DMS 273 (cell line): ENCODE measurements at regions not wholly inside any gene's neighbourhood (a gene's known extent, or its start where the extent isn't known, plus 50 kb on each side); places are given as distances from the start of the nearest gene placed in this dataset.
"Not testable (repeated sequence)": the region's sequence is repeated elsewhere in the genome, so short reads cannot be mapped to it uniquely, and the experiment has no call there.

Experiments used
- DNase-seq: peaks from one replicate; lab custom pipeline; 2025; ENCODE audit not compliant: unreplicated experiment; lab: John Stamatoyannopoulos, UW

DNA sequence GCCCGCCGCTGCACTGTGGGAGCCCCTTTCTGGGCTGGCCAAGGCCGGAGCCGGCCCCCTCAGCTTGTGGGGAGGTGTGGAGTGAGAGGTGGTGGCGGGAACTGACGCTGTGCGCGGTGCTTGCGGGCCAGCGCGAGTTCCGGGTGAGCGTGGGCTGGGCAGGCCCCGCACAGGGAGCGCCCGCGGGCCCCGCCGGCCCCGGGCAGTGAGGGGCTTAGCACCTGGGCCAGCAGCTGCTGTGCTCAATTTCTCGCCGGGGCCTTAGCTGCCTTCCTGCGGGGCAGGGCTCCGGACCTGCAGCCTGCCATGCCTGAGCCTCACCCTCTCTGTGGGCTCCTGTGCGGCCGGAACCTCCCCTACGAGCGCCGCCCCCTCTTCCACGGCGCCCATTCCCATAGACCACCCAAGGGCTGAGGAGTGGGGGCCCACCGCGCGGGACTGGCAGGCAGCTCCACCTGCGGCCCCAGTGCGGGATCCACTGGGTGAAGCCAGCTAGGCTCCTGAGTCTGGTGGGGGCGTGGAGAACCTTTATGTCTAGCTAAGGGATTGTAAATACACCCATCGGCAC lies 1062.6 kb downstream of the TDRD15 start:
- DNase-seq = not testable (repeated sequence)

DNA sequence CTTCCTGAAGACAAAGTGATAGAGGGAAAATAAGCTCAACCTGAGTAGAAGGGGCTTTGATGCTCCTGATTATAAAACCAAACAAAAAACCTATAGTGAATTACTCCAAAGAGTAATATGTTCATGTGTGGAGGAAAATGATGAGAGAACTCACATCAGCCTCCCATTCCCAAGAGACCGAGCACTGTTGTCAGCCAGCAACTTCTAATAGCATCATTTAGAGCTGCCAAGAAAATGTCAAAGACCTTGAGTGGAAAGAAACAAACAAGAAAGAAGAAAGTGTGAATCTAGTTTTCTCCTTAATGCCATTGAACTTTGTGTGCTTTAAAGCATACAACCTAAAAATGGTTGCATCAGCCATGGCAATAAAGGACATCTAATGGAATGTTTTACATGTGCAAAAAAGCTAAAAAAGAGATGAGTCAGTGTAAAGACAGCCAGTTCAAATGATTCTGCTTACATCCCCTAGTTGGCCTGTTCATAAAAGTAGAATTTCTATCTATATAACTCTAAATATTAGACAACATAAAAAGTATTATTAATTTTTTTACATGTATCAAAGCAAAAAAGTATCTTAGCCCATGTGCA lies 1066.2 kb downstream of the TDRD15 start:
- no peak for DNase-seq

DNA sequence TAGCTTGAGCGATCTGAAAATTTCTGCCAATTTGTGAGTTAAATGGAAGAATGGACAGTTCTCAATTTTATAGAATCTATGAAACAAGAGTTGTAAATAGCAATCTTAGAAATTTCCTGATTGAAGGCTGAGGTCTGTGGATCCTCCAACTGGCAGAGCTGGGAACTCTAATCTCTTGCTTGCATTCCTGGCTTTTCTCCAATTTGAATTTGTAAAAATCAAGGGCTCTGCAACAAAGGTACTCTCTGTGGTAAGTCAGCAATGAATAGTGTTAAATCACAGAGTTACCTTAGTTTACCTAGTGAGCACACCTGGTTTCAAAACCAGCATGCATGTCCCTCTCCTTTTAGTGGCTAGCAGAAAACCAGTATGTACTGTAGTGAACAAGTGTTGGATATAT lies 1070.5 kb downstream of the TDRD15 start:
- no peak for DNase-seq

DNA sequence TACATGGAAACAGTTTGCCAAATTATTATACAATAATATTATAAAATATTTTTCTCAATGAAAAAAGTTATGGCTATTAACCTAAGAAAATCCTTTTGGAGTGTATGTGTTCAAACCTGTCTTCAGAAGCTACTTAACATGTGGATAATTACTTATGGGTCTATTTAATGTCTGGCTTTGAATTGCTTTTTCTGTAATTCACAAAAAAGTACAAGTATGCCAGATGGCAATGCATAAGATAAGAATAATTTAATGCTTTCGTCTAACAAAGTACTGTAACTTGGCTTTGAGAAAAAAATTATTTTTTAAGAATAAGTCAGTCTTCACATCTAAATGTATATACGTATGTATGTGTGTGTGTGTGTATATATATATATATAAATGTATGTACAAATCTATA lies 1073.0 kb downstream of the TDRD15 start:
- peak; percentile 16 for DNase-seq

DNA sequence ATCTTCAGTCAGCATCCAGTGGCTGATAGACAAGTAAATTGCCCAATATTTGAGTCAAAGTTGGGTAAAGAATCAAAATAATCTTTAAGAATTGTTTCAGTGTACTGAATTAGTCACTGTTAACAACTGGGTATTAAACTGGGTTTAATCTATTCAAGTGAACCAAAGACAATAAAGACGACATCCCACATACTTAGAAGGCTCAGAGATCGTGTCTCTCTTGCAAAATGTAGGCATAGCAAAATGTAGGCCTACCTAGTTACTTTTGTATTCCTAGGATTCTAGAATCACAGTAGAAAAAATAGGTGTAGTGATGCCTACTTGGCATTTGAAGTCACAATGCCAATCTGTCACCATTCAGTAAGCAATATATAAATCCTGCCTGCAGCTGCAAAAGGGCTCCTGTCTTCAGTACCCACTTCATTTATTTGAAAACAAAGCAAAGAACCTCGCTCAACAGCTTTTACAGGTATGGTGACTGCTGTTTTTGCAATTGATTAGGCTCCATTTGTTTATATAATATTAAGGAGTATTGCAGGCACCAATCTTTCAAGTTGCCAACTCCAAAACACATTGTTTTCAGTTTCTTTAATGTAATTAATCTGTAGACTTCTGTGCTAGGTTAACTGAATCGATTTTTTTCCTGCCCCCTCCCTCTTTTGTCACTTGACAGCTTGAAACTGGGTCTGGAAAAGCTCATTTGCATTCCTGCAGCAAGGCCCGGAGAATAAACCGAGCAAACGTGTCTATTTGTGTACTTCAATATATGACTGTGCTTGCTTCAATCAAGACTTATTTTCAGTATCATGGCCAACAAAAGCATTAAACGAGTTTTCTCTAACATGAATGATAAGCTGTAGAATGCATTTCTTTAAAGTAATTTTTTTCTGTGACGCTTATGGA lies 1074.9 kb downstream of the TDRD15 start:
- DNase-seq = peak; percentile 40

DNA sequence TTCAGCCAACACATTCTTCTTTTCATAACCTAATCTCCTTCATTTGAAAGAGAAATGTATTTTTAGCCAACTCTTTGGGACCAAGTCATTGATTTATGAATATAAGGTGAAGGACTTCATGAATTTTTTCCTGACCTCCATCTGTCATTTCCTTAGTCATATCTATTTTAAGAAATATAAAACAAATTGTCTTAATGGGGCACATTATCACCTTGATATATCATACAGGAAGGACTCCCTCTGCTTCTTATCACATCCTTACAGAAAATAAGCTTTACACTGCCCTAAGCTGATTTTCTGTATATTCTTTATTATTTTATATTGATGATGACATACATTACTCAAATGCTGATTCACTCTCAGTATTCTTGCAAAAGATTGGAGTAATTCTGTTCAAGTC lies 1076.2 kb downstream of the TDRD15 start:
- DNase-seq = no peak

DNA sequence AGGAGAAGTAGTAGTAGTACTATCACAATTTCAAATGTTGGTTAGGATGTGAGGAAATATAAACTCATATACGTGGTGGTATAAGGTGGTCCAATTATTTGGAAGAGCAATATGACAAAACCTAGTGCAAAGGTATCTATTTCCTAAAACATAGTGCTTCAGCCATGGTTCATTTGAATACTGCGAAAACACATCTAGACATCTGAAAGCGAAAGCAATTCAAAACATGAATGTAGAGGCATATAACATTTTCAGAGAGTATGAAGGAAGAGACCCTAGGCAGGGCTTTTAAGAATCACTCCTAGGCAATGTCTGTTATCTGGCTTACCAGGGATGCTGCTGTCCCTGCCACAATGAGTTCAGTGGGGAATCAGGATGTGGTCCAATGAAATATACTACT lies 1085.8 kb downstream of the TDRD15 start:
- no peak for DNase-seq

DNA sequence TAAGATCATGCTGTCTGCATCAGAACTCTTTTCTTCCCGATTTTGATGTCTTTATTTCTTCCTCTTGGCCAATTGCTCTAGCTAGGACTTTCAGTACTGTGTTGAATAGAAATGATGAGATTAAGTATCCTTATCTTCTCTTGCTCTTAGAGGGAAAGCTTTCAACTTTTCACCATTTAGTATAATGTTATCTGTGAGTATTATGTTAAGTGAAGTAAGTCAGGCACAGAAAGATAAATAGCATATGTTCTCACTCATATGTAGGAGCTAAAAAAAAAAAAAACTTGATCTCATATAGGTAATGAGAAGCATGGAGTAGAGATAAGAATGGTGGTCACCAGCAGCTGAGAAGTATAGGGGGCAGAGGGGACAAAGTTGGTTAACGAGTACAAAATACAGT lies 1089.5 kb downstream of the TDRD15 start:
- no peak for DNase-seq

DNA sequence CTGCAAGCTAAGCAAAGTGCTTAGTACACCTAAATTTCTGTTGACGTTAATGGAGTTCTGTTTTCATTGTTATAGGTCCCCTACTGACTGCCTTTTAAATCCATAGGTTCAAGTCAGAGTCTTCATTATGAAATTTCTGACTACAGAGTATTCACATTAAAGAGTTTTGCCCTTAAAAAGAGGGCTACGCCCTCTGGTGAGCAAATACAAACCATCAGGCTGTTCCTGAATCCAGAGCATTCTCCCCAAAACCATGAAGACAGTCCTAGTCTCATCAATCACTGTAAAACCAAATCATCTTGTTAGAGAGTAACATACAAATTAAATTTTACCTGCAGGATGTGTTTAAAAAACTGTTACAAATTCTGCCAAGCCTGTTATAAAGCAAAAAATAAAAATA lies 1091.7 kb downstream of the TDRD15 start:
- DNase-seq = no peak

DNA sequence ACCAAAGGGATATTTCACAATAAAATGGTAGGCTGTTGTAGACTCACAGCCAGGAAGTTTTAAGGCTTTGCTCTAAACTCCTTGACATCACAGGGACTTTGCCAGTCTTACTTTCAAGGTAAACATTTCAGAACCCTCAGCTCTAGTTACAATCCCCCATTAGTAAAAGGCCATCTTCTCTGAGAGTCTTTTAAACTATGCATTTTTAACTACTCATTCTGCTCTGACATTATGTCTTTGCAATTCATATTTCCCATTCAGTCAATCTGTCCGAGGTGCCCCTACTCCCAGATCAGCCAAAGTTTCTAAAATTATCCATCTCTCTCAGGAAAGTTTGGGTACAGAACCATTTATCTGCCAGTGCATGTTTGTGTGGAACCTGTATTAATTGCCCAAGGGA lies 1094.1 kb downstream of the TDRD15 start:
- no peak for DNase-seq

DNA sequence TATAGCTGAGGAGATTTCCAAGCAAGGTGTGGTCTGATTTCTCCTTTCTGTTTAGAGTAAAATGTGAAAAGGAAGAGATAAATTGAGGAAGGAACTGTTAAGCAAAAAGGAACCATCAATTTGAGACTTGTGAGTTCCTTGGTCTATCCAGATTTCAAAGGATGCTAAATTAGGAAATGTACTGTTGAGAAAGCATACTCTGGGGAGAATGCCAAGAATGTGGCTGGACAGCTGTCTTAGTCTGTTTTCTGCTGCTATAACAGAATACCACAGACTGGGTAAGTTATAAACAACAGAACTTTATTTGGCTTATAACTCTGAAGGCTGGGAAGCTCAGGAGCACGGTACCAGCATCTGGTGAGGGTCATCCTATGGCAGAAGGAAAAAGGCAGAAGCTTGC lies 1097.2 kb downstream of the TDRD15 start:
- peak; percentile 51 for DNase-seq

DNA sequence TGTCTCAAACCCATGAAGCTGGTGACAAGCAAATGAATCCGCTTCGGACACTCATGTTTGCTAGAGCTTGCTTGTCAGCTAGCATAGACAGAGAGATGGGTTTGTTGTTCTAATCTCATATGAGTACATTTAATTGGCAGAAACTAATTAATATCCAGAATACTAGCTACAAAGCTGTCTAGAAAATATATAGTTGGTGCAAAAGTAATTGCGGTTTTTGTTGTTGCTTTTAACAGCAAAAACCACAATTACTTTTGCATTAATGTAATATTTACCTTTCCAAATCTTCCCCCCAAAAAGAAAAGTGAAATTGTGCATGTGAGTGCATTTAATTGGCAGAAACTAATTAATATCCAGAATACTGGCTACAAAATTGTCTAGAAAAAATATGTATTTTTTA lies 1115.2 kb downstream of the TDRD15 start:
- DNase-seq = no peak

DNA sequence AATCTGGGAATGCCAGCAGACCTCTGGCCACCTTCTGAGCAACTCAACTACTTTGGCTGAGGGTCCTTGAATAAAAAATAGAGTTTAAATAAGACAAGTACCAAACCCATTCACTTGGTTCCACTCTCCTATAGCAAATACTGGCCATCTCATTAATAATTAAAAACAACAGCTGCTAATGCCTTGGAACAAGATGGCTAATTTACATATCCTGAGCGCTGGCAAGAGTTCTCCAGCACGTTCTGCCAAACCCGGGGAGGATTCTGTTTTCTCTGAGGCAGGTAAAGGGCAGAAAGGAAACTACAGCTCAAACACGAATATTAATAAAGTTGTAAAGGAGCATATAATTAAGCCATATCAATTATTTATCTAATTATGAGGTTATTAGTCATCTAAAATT lies 1123.7 kb downstream of the TDRD15 start:
- peak; percentile 84 for DNase-seq

DNA sequence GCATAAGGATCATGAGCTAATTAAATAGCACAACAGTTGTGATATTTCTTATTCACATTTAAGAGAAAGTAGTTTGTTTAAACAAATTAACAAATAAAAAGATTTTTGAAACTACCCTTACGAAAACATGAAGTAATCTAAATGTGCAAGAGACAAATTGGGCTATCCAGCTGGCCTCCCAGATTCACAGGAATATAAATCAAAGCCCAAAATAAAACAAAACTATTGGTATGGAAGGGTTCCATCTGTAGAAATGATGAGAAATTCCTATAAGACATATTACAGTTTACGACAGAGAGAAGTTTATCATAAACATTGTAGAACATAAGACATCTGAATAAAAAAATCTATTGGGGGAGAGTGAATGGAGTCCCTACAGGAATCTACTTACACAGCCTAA lies 1125.1 kb downstream of the TDRD15 start:
- DNase-seq = no peak

DNA sequence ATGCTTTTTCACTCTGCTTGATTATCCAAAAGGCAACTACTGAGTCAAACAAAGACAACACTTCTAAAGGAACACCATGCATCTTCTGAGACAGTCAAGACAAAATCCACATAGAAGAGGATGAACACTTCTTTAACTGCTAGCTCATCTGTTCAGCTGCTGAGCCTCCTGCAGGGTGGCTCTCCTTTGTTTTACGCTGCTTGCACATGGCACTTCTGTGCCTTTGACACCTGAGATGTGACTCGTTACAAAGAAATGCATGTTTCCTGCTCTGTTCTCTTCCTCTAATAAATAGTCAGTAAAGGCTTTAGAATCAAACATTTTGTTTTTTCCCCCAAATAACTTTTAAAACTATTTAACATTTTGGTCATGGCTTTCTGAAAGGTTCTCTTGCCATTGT lies 1129.4 kb downstream of the TDRD15 start:
- no peak for DNase-seq

DNA sequence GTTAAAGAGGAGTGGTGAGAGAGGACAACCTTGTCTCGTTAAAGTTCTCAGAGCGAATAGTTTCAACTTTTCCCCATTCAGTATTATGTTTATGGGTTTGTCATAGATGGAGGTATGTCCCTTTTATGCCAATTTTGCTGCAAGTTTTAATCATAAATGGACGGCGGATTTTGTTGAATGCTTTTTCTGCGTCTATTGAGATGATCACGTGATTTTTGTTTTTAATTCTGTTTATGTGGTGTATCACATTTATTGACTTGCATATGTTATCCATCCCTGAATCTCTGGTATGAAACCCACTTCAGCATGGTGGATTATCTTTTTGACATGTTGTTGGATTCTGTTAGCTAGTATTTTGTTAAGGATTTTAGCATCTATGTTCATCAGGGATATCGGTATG lies 1123.8 kb upstream of the KLHL29 start:
- no peak for DNase-seq

DNA sequence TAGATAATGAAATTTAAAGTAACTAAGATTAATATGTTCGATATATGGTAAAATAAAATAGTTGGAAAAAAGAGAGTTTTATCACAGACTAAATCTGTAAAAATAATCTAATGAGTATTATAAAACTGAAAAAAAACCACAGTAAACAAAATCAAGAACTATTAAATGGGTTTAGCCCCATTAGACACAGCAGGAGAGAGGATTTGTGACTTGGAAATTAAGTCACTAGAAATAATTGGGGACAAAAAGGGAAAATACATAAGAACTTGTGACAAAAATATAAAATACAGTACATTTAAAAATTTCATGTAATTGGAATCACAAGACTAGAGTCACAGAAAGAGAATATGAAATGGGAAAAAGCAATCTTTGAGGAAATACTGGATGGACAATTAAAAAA lies 1114.6 kb upstream of the KLHL29 start:
- DNase-seq = no peak

DNA sequence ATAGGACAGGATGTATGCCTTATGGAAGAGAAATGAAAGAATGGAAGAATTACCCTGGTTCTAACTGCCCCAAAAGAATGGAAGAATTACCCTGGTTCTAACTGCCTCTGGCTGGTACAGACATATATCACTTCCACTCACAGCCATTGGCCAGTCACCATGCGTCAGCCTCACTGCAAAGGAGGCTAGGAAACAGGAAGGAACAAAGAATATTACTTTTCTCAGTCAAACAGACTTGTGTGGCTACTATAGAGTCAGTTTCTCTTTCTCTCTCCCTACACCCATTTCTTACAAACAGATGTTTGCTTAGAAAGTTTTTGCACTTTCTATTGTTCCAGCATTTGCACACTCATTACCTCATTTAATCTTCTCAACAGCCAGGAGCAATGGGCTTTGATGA lies 1111.1 kb upstream of the KLHL29 start:
- no peak for DNase-seq

DNA sequence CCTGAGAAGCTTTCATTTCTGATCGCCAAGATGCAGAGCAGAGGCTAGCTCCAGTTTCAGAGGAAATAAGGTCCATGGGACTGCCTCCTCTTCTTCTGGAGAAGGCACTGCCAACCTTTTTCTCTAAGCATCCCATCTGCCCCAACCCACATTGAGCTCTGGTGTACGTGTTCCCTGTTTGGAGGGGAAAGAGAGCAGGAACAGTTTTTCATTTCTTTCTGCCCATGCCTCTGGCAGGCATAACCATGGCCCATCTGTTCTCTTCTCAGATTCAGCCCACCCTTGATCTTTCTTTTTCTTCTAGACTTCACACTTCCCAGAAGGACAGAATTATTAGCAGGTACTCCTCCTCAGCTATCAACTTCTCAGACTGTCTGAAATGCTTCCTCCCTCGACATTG lies 1110.3 kb upstream of the KLHL29 start:
- peak; percentile 63 for DNase-seq

DNA sequence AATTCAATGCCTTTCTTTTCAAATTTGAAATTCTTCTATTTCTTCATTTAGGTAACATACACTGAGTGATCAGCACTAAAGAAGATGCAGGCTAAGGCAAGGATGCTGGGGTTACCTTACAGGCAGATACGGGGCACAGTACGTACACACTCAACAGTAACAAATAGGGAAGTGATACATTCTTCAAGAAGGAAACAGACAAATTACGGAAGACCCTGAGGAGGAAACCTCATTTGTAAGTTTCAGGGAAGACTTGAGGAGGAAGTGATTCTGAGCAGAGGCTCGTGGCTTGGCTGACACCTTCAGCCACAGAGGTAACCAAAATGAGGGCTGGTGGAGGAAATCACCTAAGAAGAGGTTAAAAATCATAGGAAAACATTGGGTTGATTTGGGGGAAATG lies 1108.3 kb upstream of the KLHL29 start:
- DNase-seq = no peak

DNA sequence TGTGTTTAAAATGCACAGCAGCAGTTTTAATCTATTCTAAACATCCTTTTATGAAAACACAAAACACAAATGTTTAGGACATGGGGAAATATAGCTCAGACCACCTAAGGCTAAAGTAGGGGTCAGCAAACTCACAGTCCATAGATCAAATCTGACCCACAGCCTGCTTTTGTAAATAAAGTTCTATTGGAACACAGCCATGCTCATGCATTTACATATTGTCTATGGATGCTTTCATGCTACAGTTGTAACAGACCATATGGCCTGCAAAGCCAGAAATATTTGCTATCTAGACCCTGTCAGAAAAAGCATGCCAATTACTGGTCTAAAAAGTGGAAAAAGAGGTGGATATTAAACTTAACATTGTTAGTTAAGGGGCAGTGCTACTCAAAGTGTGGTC lies 1105.4 kb upstream of the KLHL29 start:
- peak; percentile 69 for DNase-seq

DNA sequence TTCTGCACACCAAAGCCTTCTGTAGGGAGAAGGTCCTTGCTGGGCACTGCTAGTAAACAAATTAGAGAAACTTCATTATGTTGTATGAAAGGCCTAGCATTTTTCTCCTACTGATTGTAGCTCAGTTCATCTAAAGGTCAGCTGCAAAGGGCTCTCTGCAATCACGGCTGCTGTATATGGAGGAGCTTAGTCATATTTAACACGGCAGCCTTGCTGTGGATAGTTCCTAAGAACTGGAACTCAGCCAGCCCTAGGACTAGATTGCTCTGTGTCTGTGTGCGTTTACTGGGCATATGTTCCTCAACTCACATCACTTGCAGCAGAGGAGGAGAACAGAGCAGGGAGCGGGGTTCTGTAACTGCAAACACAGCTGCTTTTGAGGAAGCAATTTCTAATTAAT lies 1103.9 kb upstream of the KLHL29 start:
- peak; percentile 97 for DNase-seq
